Caco-2 (cell line): ENCODE measurements at regions not wholly inside any gene's neighbourhood (a gene's known extent, or its start where the extent isn't known, plus 50 kb on each side); places are given as distances from the start of the nearest gene placed in this dataset.
"Not testable (repeated sequence)": the region's sequence is repeated elsewhere in the genome, so short reads cannot be mapped to it uniquely, and the experiment has no call there.

Experiments used
- BruUV-seq: library from RNA; stranded (reverse); fragments of 400-500 nt; replicated peaks from 2 replicates; lab custom pipeline; 2021; lab: Mats Ljungman, UMichigan
- CTCF ChIA-PET: fragments of 300-600 bp; sonication (Branson Sonifier 250); formaldehyde crosslinking; loops from one replicate; lab custom pipeline; 2022; ENCODE audit warnings: antibody characterized with exemption; lab: Charles Lee
- POLR2A ChIA-PET: fragments of 300-600 bp; sonication (Branson Sonifier 250); formaldehyde crosslinking; loops from one replicate; lab custom pipeline; 2022; ENCODE audit warnings: antibody characterized with exemption; lab: Charles Lee
- DNase-seq, 2 experiments: peaks; one replicate each; pipeline versions ENCODE4 v3.0.0 to v3.0.0-alpha.2; 2020 to 2022
- H3K27me3 ChIP-seq: replicated peaks from 2 replicates; pipeline ENCODE4 v1.6.0; 2011; ENCODE audit warnings: low read length; ENCODE audit not compliant: control insufficient read depth, insufficient read depth
- H3K36me3 ChIP-seq: 2 replicates; pipeline ENCODE4 v1.5.1; 2011; ENCODE audit warnings: low read length; ENCODE audit not compliant: control insufficient read depth, insufficient read depth
- H3K4me1 ChIP-seq: fragments of 250-450 bp; sonication (Bioruptor Pico); 2 replicates; pipeline ENCODE4 v1.5.1; 2020; ENCODE audit warnings: mild to moderate bottlenecking
- H3K4me3 ChIP-seq: 2 replicates; pipeline ENCODE4 v1.5.1; 2011; ENCODE audit warnings: low read depth, mild to moderate bottlenecking, control low read depth, low read length
- H3K9me3 ChIP-seq: fragments of 250-450 bp; sonication (Bioruptor Pico); 2 replicates; pipeline ENCODE4 v1.5.1; 2020; ENCODE audit warnings: mild to moderate bottlenecking, moderate library complexity
- H3K27ac Mint-ChIP-seq: one replicate; pipeline ENCODE4 v1.8.0; 2022; ENCODE audit warnings: mixed read lengths; ENCODE audit not compliant: unreplicated experiment
- H3K27me3 Mint-ChIP-seq: one replicate; pipeline ENCODE4 v1.8.0; 2022; ENCODE audit warnings: mixed read lengths; ENCODE audit not compliant: insufficient read depth, unreplicated experiment
- H3K36me3 Mint-ChIP-seq: one replicate; pipeline ENCODE4 v1.8.0; 2022; ENCODE audit warnings: mild to moderate bottlenecking, mixed read lengths; ENCODE audit not compliant: insufficient read depth, unreplicated experiment
- H3K4me1 Mint-ChIP-seq: one replicate; pipeline ENCODE4 v1.8.0; 2022; ENCODE audit warnings: low read depth, mixed read lengths; ENCODE audit not compliant: unreplicated experiment
- H3K4me3 Mint-ChIP-seq: one replicate; pipeline ENCODE4 v1.8.0; 2022; ENCODE audit warnings: mild to moderate bottlenecking, moderate library complexity, mixed read lengths; ENCODE audit not compliant: unreplicated experiment
- H3K9me3 Mint-ChIP-seq: one replicate; pipeline ENCODE4 v1.8.0; 2022; ENCODE audit warnings: mixed read lengths; ENCODE audit not compliant: unreplicated experiment
- CTCF ChIP-seq, 2 experiments: fragments of 200-600 bp in 1 of 2; IDR thresholded peaks; 1 replicate in 1 of 2; 2 replicates in 1 of 2; pipeline versions ENCODE4 v1.5.1 to v1.8.0; 2011 to 2022; ENCODE audit warnings: antibody characterized with exemption in 1 of 2, control low read depth in 1 of 2, inconsistent platforms in 1 of 2, low read depth in 1 of 2, low read length in 1 of 2, mild to moderate bottlenecking in 1 of 2, moderate library complexity in 1 of 2; ENCODE audit not compliant: insufficient read depth in 1 of 2, severe bottlenecking in 1 of 2, unreplicated experiment in 1 of 2
- intact Hi-C: fragments of 100-400 bp; cut with micrococcal nuclease; formaldehyde crosslinking; loops from one replicate; pipeline ENCODE4 v1.10.0; 2022; ENCODE audit not compliant: unreplicated experiment

- no peak overlapping the region for H3K4me3 Mint-ChIP-seq
- H3K36me3 ChIP-seq, result no peaks in the 10 kb centered on the region
- H3K27me3 Mint-ChIP-seq, result no peaks in the 10 kb centered on the region
- no peak overlapping the region for H3K4me3 ChIP-seq
- peaks cover 3% of the 10 kb centered on the region; the same call in 1 of the 2 replicates for H3K9me3 ChIP-seq
- no peak for DNase-seq
- H3K4me1 ChIP-seq, result no peaks in the 10 kb centered on the region
- no peak for TF ChIP-seq CTCF (IDR thresholded peaks at IDR 0.05; ENCODE audit: insufficient read depth in 1 of 2, low read depth in 1 of 2, low read length in 1 of 2, severe bottlenecking in 1 of 2, unreplicated experiment in 1 of 2)
- H3K36me3 Mint-ChIP-seq, result no peaks in the 10 kb centered on the region
- no peak overlapping the region for H3K27ac Mint-ChIP-seq
- intact Hi-C loops, result no loop called here
- POLR2A ChIA-PET, result no interaction called here
- no peaks in the 10 kb centered on the region for H3K4me1 Mint-ChIP-seq
- no TSS peak for BruUV-seq
- CTCF ChIA-PET, result no interaction called here
- peaks cover 24% of the 10 kb centered on the region for H3K9me3 Mint-ChIP-seq
- H3K27me3 ChIP-seq, result no peaks in the 10 kb centered on the region
These were observed 359.6 kb upstream of the DPPA4 start for GRCh38 chr3:109696932-109697331.

GRCh38 chr3:109702252-109702651, 364.9 kb upstream of the DPPA4 start:
- Histone ChIP-seq H3K4me1 (no peaks in the 10 kb centered on the region), H3K27me3 (no peaks in the 10 kb centered on the region), H3K4me3 (no peak overlapping the region), H3K9me3 (no peaks in the 10 kb centered on the region), H3K36me3 (no peaks in the 10 kb centered on the region)
- ChIA-PET POLR2A (no interaction called here), CTCF (no interaction called here)
- intact Hi-C loops, result no loop called here
- Mint-ChIP-seq H3K4me3 (no peak overlapping the region), H3K9me3 (peaks cover 10% of the 10 kb centered on the region), H3K27ac (no peak overlapping the region), H3K4me1 (no peaks in the 10 kb centered on the region), H3K36me3 (no peaks in the 10 kb centered on the region), H3K27me3 (no peaks in the 10 kb centered on the region)
- no peak for TF ChIP-seq CTCF (IDR thresholded peaks at IDR 0.05; ENCODE audit: insufficient read depth in 1 of 2, low read depth in 1 of 2, low read length in 1 of 2, severe bottlenecking in 1 of 2, unreplicated experiment in 1 of 2)
- DNase-seq, result no peak
- BruUV-seq, result no TSS peak

- no peaks in the 10 kb centered on the region for H3K27me3 ChIP-seq
- no peak for DNase-seq
- TF ChIP-seq CTCF (IDR thresholded peaks at IDR 0.05; ENCODE audit: insufficient read depth in 1 of 2, low read depth in 1 of 2, low read length in 1 of 2, severe bottlenecking in 1 of 2, unreplicated experiment in 1 of 2), result no peak
- Mint-ChIP-seq H3K36me3 (no peaks in the 10 kb centered on the region), H3K4me1 (no peaks in the 10 kb centered on the region), H3K27ac (no peak overlapping the region), H3K27me3 (no peaks in the 10 kb centered on the region), H3K4me3 (no peak overlapping the region), H3K9me3 (peaks cover 10% of the 10 kb centered on the region)
- H3K4me1 ChIP-seq, result no peaks in the 10 kb centered on the region
- ChIA-PET POLR2A (no interaction called here), CTCF (no interaction called here)
- BruUV-seq, result no TSS peak
- no peak overlapping the region for H3K4me3 ChIP-seq
- no peaks in the 10 kb centered on the region for H3K9me3 ChIP-seq
- no peaks in the 10 kb centered on the region for H3K36me3 ChIP-seq
- intact Hi-C loops, result no loop called here
These were observed 365.6 kb upstream of the DPPA4 start for GRCh38 chr3:109702976-109703375.

- not testable (repeated sequence) for H3K9me3 Mint-ChIP-seq
These were observed 367.8 kb upstream of the DPPA4 start for GRCh38 chr3:109705133-109705532.

More at GRCh38 chr3:109705133-109705532, 367.8 kb upstream of the DPPA4 start:
- H3K27ac Mint-ChIP-seq, H3K4me3 Mint-ChIP-seq, intact Hi-C loops, POLR2A ChIA-PET, H3K9me3 ChIP-seq, DNase-seq, H3K27me3 ChIP-seq, H3K4me1 ChIP-seq, H3K36me3 Mint-ChIP-seq, BruUV-seq, H3K4me1 Mint-ChIP-seq, H3K4me3 ChIP-seq, CTCF ChIA-PET, H3K27me3 Mint-ChIP-seq, H3K36me3 ChIP-seq: not testable (repeated sequence)
